Fibroblast of lung (primary cell): ENCODE measurements at regions not wholly inside any gene's neighbourhood (a gene's known extent, or its start where the extent isn't known, plus 50 kb on each side); places are given as distances from the start of the nearest gene placed in this dataset.

ENCODE experiments used
- DNase-seq, 2 donors: peaks; one replicate each; pipeline versions ENCODE4 v3.0.0 to v3.0.0-alpha.2; 2010; ENCODE audit warnings: low read depth in 2 of 2
- H2AFZ ChIP-seq: 2 replicates; pipeline ENCODE4 v1.5.1; 2012; ENCODE audit warnings: low read length, control low read depth, inconsistent platforms
- H3K27ac ChIP-seq: 2 replicates; pipeline ENCODE4 v1.5.1; 2011; ENCODE audit warnings: low read length, control low read depth; ENCODE audit not compliant: insufficient read depth
- H3K27me3 ChIP-seq: 2 replicates; pipeline ENCODE4 v1.5.1; 2011; ENCODE audit warnings: mild to moderate bottlenecking, low read length; ENCODE audit not compliant: control insufficient read depth, insufficient read depth
- H3K36me3 ChIP-seq: 2 replicates; pipeline ENCODE4 v1.5.1; 2011; ENCODE audit warnings: low read length; ENCODE audit not compliant: control insufficient read depth, insufficient read depth
- H3K4me1 ChIP-seq: 2 replicates; pipeline ENCODE4 v1.5.1; 2011; ENCODE audit warnings: low read length; ENCODE audit not compliant: control insufficient read depth, insufficient read depth; ENCODE audit errors: extremely low read depth
- H3K4me2 ChIP-seq: 2 replicates; pipeline ENCODE4 v1.5.1; 2011; ENCODE audit warnings: low read length, control low read depth; ENCODE audit not compliant: insufficient read depth; ENCODE audit errors: extremely low read depth
- H3K4me3 ChIP-seq, 4 experiments: fragments of 200-600 bp in 1 of 4; sonication (generic) in 1 of 4; replicated peaks in 1 of 4; 2 replicates each; pipeline ENCODE4 v1.5.1; 2011 to 2016; ENCODE audit warnings: low read length in 4 of 4, low read depth in 3 of 4, mild to moderate bottlenecking in 3 of 4, control low read depth in 2 of 4, inconsistent platforms in 1 of 4, mixed read lengths in 1 of 4; ENCODE audit not compliant: insufficient read depth in 1 of 4; ENCODE audit errors: control extremely low read depth in 1 of 4
- H3K79me2 ChIP-seq: 2 replicates; pipeline ENCODE4 v1.5.1; 2012; ENCODE audit warnings: mild to moderate bottlenecking, low read length, inconsistent platforms; ENCODE audit not compliant: control insufficient read depth, insufficient read depth
- H3K9ac ChIP-seq: 2 replicates; pipeline ENCODE4 v1.5.1; 2011; ENCODE audit warnings: mild to moderate bottlenecking, low read length, control low read depth; ENCODE audit not compliant: insufficient read depth
- H3K9me3 ChIP-seq: 2 replicates; pipeline ENCODE4 v1.5.1; 2012; ENCODE audit warnings: low read depth, low read length; ENCODE audit not compliant: control insufficient read depth, insufficient read depth
- H4K20me1 ChIP-seq: 2 replicates; pipeline ENCODE4 v1.5.1; 2011; ENCODE audit warnings: low read length; ENCODE audit not compliant: control insufficient read depth, insufficient read depth; ENCODE audit errors: extremely low read depth
- EZH2 ChIP-seq: IDR thresholded peaks from 2 replicates; pipeline ENCODE4 v1.5.1; 2012; ENCODE audit warnings: low read length, control low read depth, mild to moderate bottlenecking; ENCODE audit errors: missing control alignments
- TF ChIP-seq, protein P1 (sequence below), 2 donors: IDR thresholded peaks in 1 of 2; conservative IDR thresholded peaks in 1 of 2; 1 replicate in 1 of 2; 2 replicates in 1 of 2; pipeline ENCODE4 v1.5.1; 2011 to 2012; ENCODE audit warnings: low read length in 2 of 2, control low read depth in 1 of 2, inconsistent platforms in 1 of 2, low read depth in 1 of 2, mild to moderate bottlenecking in 1 of 2

DNA sequence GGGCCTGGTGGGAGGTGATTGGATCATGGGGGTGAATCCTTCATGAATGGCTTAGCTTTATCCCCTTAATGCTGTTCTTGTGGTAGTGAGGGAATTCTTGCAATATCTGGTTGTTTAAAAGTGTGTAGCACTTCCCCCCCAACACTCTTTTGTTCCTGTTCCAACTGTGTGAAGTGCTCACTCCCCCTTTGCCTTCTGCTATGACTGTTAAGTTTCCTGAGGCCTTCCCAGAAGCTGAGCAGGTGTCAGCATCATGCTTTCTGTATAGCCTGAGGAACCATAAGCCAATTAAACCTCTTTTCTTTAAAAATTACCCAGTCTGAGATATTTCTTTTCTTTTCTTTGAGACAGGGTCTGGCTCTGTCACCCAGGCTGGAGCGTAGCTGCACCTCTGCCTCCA, 139.4 kb downstream of the RNF152 start:
- Histone ChIP-seq H3K9me3 (no peaks in the 10 kb centered on the region), H4K20me1 (no peaks in the 10 kb centered on the region), H3K4me2 (no peak overlapping the region), H3K4me3 (no peak overlapping the region), H3K27ac (no peak overlapping the region), H2AFZ (no peak overlapping the region), H3K4me1 (no peaks in the 10 kb centered on the region), H3K36me3 (no peaks in the 10 kb centered on the region), H3K9ac (no peak overlapping the region), H3K79me2 (no peaks in the 10 kb centered on the region), H3K27me3 (no peaks in the 10 kb centered on the region)
- TF ChIP-seq, protein P1, sequence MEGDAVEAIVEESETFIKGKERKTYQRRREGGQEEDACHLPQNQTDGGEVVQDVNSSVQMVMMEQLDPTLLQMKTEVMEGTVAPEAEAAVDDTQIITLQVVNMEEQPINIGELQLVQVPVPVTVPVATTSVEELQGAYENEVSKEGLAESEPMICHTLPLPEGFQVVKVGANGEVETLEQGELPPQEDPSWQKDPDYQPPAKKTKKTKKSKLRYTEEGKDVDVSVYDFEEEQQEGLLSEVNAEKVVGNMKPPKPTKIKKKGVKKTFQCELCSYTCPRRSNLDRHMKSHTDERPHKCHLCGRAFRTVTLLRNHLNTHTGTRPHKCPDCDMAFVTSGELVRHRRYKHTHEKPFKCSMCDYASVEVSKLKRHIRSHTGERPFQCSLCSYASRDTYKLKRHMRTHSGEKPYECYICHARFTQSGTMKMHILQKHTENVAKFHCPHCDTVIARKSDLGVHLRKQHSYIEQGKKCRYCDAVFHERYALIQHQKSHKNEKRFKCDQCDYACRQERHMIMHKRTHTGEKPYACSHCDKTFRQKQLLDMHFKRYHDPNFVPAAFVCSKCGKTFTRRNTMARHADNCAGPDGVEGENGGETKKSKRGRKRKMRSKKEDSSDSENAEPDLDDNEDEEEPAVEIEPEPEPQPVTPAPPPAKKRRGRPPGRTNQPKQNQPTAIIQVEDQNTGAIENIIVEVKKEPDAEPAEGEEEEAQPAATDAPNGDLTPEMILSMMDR (conservative IDR thresholded peaks at IDR 0.05 in 1 of 2, IDR thresholded peaks at IDR 0.05 in 1 of 2; ENCODE audit: low read depth in 1 of 2, low read length in 2 of 2), result no peak
- TF ChIP-seq EZH2, result no peak
- no peak for DNase-seq

DNA sequence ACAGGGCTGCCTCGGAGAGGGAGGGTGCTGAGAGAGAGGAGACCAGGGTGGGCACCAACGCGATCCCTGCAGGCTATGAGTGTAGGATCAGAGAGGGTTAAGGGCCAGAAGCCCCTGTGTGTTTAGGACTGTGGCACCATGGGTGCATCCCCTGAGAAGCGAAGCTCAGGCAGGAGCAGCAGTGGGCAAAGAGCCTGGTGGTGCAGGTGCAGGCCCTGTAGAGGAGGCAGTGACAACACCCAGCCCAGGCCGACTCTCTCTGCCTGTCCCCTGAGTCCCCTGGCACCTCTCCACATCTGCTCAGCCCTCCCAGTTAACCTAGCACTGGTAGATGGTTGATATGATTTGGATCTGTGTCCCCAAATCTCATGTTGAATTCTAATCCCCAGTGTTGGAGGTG, 139.8 kb downstream of the RNF152 start:
- no peaks in the 10 kb centered on the region for H4K20me1 ChIP-seq
- no peak overlapping the region for H3K4me3 ChIP-seq
- H3K27ac ChIP-seq, result no peak overlapping the region
- TF ChIP-seq EZH2, result no peak
- TF ChIP-seq, protein P1 (conservative IDR thresholded peaks at IDR 0.05 in 1 of 2, IDR thresholded peaks at IDR 0.05 in 1 of 2; ENCODE audit: low read depth in 1 of 2, low read length in 2 of 2), result no peak
- H3K27me3 ChIP-seq, result no peaks in the 10 kb centered on the region
- H3K9ac ChIP-seq, result no peak overlapping the region
- H3K79me2 ChIP-seq, result no peaks in the 10 kb centered on the region
- H3K36me3 ChIP-seq, result no peaks in the 10 kb centered on the region
- H3K9me3 ChIP-seq, result no peaks in the 10 kb centered on the region
- no peak for DNase-seq
- H3K4me1 ChIP-seq, result no peaks in the 10 kb centered on the region
- H3K4me2 ChIP-seq, result no peak overlapping the region
- no peak overlapping the region for H2AFZ ChIP-seq

DNA sequence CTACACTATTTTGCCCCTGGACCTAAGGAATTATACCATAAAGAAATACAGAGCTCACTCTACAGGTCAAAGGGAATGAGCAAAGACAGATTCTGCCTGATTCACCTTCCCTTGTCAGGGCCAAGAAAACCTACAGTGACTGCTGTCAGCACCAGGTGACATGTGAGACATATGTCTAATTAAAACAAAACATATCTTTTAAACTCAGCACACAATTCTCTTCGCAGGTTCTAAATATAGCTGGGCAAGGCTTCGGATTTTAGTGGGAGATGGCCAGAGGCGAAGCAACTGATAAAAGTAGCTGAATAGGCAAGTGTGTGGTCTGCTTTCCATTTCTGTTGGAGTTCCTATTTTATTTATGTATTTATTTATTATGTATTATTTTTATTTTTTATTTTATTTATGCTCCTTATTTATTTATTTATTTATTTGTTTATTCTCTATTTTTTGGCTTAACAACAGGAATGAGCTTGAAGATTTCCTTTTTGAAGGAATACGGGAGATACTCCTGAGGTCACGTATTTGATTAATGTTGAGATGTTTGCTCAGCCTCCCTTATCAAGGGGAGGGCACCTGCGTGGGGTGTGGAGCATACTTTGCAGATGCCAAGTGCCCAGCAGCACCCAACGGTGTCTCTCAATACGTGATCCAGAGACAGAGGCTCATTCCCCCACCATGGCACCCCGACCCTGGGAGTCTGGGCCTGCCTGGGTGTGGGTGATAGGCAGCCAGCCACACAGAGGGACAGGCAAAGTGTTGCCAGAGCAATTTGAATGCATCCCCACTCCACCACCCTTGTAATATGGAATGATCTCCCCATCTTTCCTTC, 141.8 kb downstream of the RNF152 start:
- no peaks in the 10 kb centered on the region for H3K27me3 ChIP-seq
- no peaks in the 10 kb centered on the region for H3K79me2 ChIP-seq

More for the DNA sequence above, 141.8 kb downstream of the RNF152 start:
- no peak for TF ChIP-seq EZH2
- TF ChIP-seq, protein P1 (conservative IDR thresholded peaks at IDR 0.05 in 1 of 2, IDR thresholded peaks at IDR 0.05 in 1 of 2; ENCODE audit: low read depth in 1 of 2, low read length in 2 of 2), result no peak
- Histone ChIP-seq H4K20me1 (no peaks in the 10 kb centered on the region), H3K36me3 (no peaks in the 10 kb centered on the region), H3K9ac (no peak overlapping the region), H2AFZ (no peak overlapping the region), H3K9me3 (no peaks in the 10 kb centered on the region), H3K27ac (no peak overlapping the region), H3K4me2 (no peak overlapping the region), H3K4me1 (no peaks in the 10 kb centered on the region), H3K4me3 (no peak overlapping the region)
- DNase-seq, result no peak
